ENCODE measurements at regions not wholly inside any gene's neighbourhood (a gene's known extent, or its start where the extent isn't known, plus 50 kb on each side); places are given as distances from the start of the nearest gene placed in this dataset.

GRCh38 chr10:125283191-125283835 is 123.0 kb upstream of the CTBP2 start:
- H3K36me3 ChIP-seq (replicated peaks in 1 of 2): no peaks in the 10 kb centered on the region
- no peak overlapping the region for H3K27ac ChIP-seq
- no peak overlapping the region for H3K4me3 ChIP-seq
- no peaks in the 10 kb centered on the region for H3K9me3 ChIP-seq (replicated peaks in 1 of 3)
- intact Hi-C loops (cut with DNase I): no loop called here
- TF ChIP-seq CTCF (IDR thresholded peaks at IDR 0.05) (no peak), POLR2A (IDR thresholded peaks at IDR 0.05) (no peak)
- no peak for DNase-seq
- peaks cover 13% of the 10 kb centered on the region for H3K27me3 ChIP-seq
- H3K4me1 ChIP-seq (replicated peaks in 1 of 2): no peaks in the 10 kb centered on the region
- WGBS, 4 donors: 70 to 73% (median 71%) methylated on average over 7 of the region's 7 CpGs

GRCh38 chr10:125281091-125281490 is 120.7 kb upstream of the CTBP2 start:
- H3K4me3 ChIP-seq: no peak overlapping the region
- peak in 1 of 7 donors; percentile 2 for DNase-seq
- no peaks in the 10 kb centered on the region for H3K36me3 ChIP-seq (replicated peaks in 1 of 2)
- H3K27me3 ChIP-seq: peaks cover 11% of the 10 kb centered on the region
- no peak overlapping the region for H3K27ac ChIP-seq
- H3K9me3 ChIP-seq (replicated peaks in 1 of 3): no peaks in the 10 kb centered on the region
- TF ChIP-seq CTCF (IDR thresholded peaks at IDR 0.05) (no peak), POLR2A (IDR thresholded peaks at IDR 0.05) (no peak)
- WGBS, 4 donors: 58 to 69% (median 60%) methylated on average over 6 of the region's 6 CpGs
- no peaks in the 10 kb centered on the region for H3K4me1 ChIP-seq (replicated peaks in 1 of 2)
- intact Hi-C loops (cut with DNase I): no loop called here

GRCh38 chr10:125276133-125276532 is 115.8 kb upstream of the CTBP2 start:
- WGBS, 4 donors: 74 to 84% (median 78%) methylated on average over 2 of the region's 2 CpGs
- Histone ChIP-seq H3K9me3 (replicated peaks in 1 of 3) (no peaks in the 10 kb centered on the region), H3K27me3 (no peaks in the 10 kb centered on the region), H3K4me3 (no peak overlapping the region), H3K27ac (no peak overlapping the region), H3K4me1 (replicated peaks in 1 of 2) (no peaks in the 10 kb centered on the region), H3K36me3 (replicated peaks in 1 of 2) (no peaks in the 10 kb centered on the region)
- intact Hi-C loops (cut with DNase I): no loop called here
- TF ChIP-seq CTCF (IDR thresholded peaks at IDR 0.05) (no peak), POLR2A (IDR thresholded peaks at IDR 0.05) (no peak)
- no peak for DNase-seq

- no peak for DNase-seq
- H3K4me3 ChIP-seq: no peak overlapping the region
- no peak overlapping the region for H3K27ac ChIP-seq
- no peaks in the 10 kb centered on the region for H3K9me3 ChIP-seq (replicated peaks in 1 of 3)
- intact Hi-C loops (cut with DNase I): no loop called here
- no peaks in the 10 kb centered on the region for H3K27me3 ChIP-seq
- WGBS, 4 donors: 80 to 86% (median 84%) methylated on average over 5 of the region's 5 CpGs
- H3K36me3 ChIP-seq (replicated peaks in 1 of 2): no peaks in the 10 kb centered on the region
- TF ChIP-seq CTCF (IDR thresholded peaks at IDR 0.05) (no peak), POLR2A (IDR thresholded peaks at IDR 0.05) (no peak)
- H3K4me1 ChIP-seq (replicated peaks in 1 of 2): no peaks in the 10 kb centered on the region
These were observed 114.6 kb upstream of the CTBP2 start for GRCh38 chr10:125274961-125275360.

All from adrenal gland (tissue), 9 donors.